HepG2 (cell line): ENCODE measurements at regions not wholly inside any gene's neighbourhood (a gene's known extent, or its start where the extent isn't known, plus 50 kb on each side); places are given as distances from the start of the nearest gene placed in this dataset.

ENCODE experiments used
- SOX6 ChIP-seq, 2 experiments: fragments of 450-650 bp in 1 of 2; sonication (generic) in 1 of 2; formaldehyde crosslinking in 1 of 2; IDR thresholded peaks; 2 replicates each; pipeline versions ENCODE4 v1.4.0 to v1.6.1; 2017 to 2020; ENCODE audit warnings: antibody characterized with exemption in 1 of 2, mild to moderate bottlenecking in 1 of 2, missing genetic modification reagents in 1 of 2
- TBL1XR1 ChIP-seq: fragments of 150-350 bp; IDR thresholded peaks from 2 replicates; pipeline ENCODE4 v1.6.1; 2014; ENCODE audit warnings: borderline replicate concordance, low read length; ENCODE audit not compliant: partially characterized antibody
- ZNF20 ChIP-seq: sonication (generic); formaldehyde crosslinking; IDR thresholded peaks from 2 replicates; pipeline ENCODE4 v1.4.0; 2020; ENCODE audit warnings: mild to moderate bottlenecking, moderate library complexity, missing genetic modification reagents
- ZNF501 ChIP-seq: sonication (generic); formaldehyde crosslinking; IDR thresholded peaks from 2 replicates; pipeline ENCODE4 v1.5.1; 2020; ENCODE audit warnings: mild to moderate bottlenecking, moderate library complexity, missing genetic modification reagents
- ZNF703 ChIP-seq: sonication (generic); formaldehyde crosslinking; IDR thresholded peaks from 2 replicates; pipeline ENCODE4 v1.5.1; 2020; ENCODE audit warnings: missing genetic modification reagents, mild to moderate bottlenecking, moderate library complexity, borderline replicate concordance
- ZNF737 ChIP-seq: sonication (generic); formaldehyde crosslinking; IDR thresholded peaks from 2 replicates; pipeline ENCODE4 v1.5.0; 2020; ENCODE audit warnings: missing genetic modification reagents, mild to moderate bottlenecking, borderline replicate concordance
- TF ChIP-seq, protein P1 (sequence below): sonication (generic); formaldehyde crosslinking; IDR thresholded peaks from 2 replicates; pipeline ENCODE4 v1.8.1; 2023; ENCODE audit warnings: mild to moderate bottlenecking, missing genetic modification reagents
- TF ChIP-seq, protein P2 (sequence below): sonication (generic); formaldehyde crosslinking; IDR thresholded peaks from 2 replicates; pipeline ENCODE4 v1.5.0; 2020; ENCODE audit warnings: mild to moderate bottlenecking, missing genetic modification reagents
- TF ChIP-seq, protein P3 (sequence below): sonication (generic); formaldehyde crosslinking; IDR thresholded peaks from 2 replicates; pipeline ENCODE4 v1.4.0; 2020; ENCODE audit warnings: mild to moderate bottlenecking, missing genetic modification reagents, borderline replicate concordance
- TF ChIP-seq, protein P4 (sequence below): sonication (generic); IDR thresholded peaks from 2 replicates; pipeline ENCODE4 v1.6.1; 2016; ENCODE audit warnings: low read depth, borderline replicate concordance
- TF ChIP-seq, protein P5 (sequence below): sonication (generic); formaldehyde crosslinking; IDR thresholded peaks from 2 replicates; pipeline ENCODE4 v1.9.0; 2021; ENCODE audit warnings: mild to moderate bottlenecking, missing genetic modification reagents

DNA sequence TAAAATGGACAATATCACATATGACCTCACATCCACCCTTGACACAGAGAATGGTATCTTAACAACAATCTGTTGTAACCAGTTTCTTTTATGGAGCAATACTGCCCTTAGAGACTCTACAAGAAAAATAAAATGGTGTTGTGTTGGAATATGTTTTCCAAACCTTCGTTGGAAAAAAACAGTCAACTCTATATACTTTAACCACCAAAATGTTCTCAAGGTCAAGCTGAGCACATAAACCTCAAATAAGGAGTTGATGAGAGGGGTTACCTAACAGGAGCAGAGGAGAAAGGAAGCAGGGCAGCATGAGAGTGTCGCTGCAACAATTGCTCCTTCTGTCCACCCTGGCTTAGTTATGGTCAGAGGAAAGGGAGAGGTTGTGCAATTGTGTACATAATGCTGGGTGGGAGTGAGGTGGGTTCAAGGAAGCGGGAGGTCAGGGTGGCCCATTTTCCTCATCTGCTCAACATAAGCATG, 179.2 kb upstream of the BMP4 start (continued):
- TF ChIP-seq, protein P1, sequence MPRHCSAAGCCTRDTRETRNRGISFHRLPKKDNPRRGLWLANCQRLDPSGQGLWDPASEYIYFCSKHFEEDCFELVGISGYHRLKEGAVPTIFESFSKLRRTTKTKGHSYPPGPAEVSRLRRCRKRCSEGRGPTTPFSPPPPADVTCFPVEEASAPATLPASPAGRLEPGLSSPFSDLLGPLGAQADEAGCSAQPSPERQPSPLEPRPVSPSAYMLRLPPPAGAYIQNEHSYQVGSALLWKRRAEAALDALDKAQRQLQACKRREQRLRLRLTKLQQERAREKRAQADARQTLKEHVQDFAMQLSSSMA (CRISPR knock-in tag), result no peak
- no peak for TF ChIP-seq ZNF737 (CRISPR knock-in tag)
- TF ChIP-seq, protein P2, sequence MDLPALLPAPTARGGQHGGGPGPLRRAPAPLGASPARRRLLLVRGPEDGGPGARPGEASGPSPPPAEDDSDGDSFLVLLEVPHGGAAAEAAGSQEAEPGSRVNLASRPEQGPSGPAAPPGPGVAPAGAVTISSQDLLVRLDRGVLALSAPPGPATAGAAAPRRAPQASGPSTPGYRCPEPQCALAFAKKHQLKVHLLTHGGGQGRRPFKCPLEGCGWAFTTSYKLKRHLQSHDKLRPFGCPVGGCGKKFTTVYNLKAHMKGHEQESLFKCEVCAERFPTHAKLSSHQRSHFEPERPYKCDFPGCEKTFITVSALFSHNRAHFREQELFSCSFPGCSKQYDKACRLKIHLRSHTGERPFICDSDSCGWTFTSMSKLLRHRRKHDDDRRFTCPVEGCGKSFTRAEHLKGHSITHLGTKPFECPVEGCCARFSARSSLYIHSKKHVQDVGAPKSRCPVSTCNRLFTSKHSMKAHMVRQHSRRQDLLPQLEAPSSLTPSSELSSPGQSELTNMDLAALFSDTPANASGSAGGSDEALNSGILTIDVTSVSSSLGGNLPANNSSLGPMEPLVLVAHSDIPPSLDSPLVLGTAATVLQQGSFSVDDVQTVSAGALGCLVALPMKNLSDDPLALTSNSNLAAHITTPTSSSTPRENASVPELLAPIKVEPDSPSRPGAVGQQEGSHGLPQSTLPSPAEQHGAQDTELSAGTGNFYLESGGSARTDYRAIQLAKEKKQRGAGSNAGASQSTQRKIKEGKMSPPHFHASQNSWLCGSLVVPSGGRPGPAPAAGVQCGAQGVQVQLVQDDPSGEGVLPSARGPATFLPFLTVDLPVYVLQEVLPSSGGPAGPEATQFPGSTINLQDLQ (CRISPR knock-in tag), result no peak
- TF ChIP-seq, protein P3, sequence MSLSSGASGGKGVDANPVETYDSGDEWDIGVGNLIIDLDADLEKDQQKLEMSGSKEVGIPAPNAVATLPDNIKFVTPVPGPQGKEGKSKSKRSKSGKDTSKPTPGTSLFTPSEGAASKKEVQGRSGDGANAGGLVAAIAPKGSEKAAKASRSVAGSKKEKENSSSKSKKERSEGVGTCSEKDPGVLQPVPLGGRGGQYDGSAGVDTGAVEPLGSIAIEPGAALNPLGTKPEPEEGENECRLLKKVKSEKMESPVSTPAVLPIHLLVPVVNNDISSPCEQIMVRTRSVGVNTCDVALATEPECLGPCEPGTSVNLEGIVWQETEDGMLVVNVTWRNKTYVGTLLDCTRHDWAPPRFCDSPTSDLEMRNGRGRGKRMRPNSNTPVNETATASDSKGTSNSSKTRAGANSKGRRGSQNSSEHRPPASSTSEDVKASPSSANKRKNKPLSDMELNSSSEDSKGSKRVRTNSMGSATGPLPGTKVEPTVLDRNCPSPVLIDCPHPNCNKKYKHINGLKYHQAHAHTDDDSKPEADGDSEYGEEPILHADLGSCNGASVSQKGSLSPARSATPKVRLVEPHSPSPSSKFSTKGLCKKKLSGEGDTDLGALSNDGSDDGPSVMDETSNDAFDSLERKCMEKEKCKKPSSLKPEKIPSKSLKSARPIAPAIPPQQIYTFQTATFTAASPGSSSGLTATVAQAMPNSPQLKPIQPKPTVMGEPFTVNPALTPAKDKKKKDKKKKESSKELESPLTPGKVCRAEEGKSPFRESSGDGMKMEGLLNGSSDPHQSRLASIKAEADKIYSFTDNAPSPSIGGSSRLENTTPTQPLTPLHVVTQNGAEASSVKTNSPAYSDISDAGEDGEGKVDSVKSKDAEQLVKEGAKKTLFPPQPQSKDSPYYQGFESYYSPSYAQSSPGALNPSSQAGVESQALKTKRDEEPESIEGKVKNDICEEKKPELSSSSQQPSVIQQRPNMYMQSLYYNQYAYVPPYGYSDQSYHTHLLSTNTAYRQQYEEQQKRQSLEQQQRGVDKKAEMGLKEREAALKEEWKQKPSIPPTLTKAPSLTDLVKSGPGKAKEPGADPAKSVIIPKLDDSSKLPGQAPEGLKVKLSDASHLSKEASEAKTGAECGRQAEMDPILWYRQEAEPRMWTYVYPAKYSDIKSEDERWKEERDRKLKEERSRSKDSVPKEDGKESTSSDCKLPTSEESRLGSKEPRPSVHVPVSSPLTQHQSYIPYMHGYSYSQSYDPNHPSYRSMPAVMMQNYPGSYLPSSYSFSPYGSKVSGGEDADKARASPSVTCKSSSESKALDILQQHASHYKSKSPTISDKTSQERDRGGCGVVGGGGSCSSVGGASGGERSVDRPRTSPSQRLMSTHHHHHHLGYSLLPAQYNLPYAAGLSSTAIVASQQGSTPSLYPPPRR (CRISPR knock-in tag), result peak; percentile 89; the same call in 1 of the 2 replicates
- TF ChIP-seq, protein P4, sequence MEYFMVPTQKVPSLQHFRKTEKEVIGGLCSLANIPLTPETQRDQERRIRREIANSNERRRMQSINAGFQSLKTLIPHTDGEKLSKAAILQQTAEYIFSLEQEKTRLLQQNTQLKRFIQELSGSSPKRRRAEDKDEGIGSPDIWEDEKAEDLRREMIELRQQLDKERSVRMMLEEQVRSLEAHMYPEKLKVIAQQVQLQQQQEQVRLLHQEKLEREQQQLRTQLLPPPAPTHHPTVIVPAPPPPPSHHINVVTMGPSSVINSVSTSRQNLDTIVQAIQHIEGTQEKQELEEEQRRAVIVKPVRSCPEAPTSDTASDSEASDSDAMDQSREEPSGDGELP, result no peak; the same call in 1 of the 2 replicates
- no peak for TF ChIP-seq SOX6 (IDR thresholded peaks at IDR 0.05)
- peak; percentile 97 for TF ChIP-seq SOX6 (CRISPR knock-in tag; IDR thresholded peaks at IDR 0.05)
- TF ChIP-seq ZNF703 (CRISPR knock-in tag), result no peak
- TF ChIP-seq TBL1XR1, result no peak
- TF ChIP-seq, protein P5, sequence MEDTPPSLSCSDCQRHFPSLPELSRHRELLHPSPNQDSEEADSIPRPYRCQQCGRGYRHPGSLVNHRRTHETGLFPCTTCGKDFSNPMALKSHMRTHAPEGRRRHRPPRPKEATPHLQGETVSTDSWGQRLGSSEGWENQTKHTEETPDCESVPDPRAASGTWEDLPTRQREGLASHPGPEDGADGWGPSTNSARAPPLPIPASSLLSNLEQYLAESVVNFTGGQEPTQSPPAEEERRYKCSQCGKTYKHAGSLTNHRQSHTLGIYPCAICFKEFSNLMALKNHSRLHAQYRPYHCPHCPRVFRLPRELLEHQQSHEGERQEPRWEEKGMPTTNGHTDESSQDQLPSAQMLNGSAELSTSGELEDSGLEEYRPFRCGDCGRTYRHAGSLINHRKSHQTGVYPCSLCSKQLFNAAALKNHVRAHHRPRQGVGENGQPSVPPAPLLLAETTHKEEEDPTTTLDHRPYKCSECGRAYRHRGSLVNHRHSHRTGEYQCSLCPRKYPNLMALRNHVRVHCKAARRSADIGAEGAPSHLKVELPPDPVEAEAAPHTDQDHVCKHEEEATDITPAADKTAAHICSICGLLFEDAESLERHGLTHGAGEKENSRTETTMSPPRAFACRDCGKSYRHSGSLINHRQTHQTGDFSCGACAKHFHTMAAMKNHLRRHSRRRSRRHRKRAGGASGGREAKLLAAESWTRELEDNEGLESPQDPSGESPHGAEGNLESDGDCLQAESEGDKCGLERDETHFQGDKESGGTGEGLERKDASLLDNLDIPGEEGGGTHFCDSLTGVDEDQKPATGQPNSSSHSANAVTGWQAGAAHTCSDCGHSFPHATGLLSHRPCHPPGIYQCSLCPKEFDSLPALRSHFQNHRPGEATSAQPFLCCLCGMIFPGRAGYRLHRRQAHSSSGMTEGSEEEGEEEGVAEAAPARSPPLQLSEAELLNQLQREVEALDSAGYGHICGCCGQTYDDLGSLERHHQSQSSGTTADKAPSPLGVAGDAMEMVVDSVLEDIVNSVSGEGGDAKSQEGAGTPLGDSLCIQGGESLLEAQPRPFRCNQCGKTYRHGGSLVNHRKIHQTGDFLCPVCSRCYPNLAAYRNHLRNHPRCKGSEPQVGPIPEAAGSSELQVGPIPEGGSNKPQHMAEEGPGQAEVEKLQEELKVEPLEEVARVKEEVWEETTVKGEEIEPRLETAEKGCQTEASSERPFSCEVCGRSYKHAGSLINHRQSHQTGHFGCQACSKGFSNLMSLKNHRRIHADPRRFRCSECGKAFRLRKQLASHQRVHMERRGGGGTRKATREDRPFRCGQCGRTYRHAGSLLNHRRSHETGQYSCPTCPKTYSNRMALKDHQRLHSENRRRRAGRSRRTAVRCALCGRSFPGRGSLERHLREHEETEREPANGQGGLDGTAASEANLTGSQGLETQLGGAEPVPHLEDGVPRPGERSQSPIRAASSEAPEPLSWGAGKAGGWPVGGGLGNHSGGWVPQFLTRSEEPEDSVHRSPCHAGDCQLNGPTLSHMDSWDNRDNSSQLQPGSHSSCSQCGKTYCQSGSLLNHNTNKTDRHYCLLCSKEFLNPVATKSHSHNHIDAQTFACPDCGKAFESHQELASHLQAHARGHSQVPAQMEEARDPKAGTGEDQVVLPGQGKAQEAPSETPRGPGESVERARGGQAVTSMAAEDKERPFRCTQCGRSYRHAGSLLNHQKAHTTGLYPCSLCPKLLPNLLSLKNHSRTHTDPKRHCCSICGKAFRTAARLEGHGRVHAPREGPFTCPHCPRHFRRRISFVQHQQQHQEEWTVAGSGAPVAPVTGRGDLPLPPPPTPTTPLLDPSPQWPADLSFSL (CRISPR knock-in tag), result peak; percentile 54; the same call in 1 of the 2 replicates
- no peak for TF ChIP-seq ZNF501
- TF ChIP-seq ZNF20, result 0 out of 2 replicates have a peak, but pooled peaks have one; percentile 54
